Psoas muscle (tissue), 7 donors: ENCODE measurements at regions not wholly inside any gene's neighbourhood (a gene's known extent, or its start where the extent isn't known, plus 50 kb on each side); places are given as distances from the start of the nearest gene placed in this dataset.

Experiments used
- ATAC-seq, 4 donors: fragments of 200-7000 bp; cut with Tn5 transposase; one replicate each; pipeline ENCODE4 v1.9.1; 2020; ENCODE audit warnings: moderate library complexity in 3 of 4, mild to moderate bottlenecking in 2 of 4
- DNase-seq, 2 donors: peaks; one replicate each; pipeline ENCODE4 v3.0.0-alpha.2; 2020
- H3K27ac ChIP-seq: fragments of 200-600 bp; one replicate; pipeline ENCODE4 v1.8.0; 2022
- H3K27me3 ChIP-seq, 3 donors: fragments of 200-600 bp in 1 of 3; one replicate each; pipeline versions ENCODE4 v1.6.1 to v1.8.0; 2013 to 2022; ENCODE audit warnings: low read length in 2 of 3, mild to moderate bottlenecking in 2 of 3, moderate library complexity in 1 of 3; ENCODE audit not compliant: insufficient read depth in 3 of 3
- H3K36me3 ChIP-seq, 2 donors: fragments of 200-600 bp in 1 of 2; one replicate each; pipeline versions ENCODE4 v1.6.1 to v1.8.0; 2013 to 2022; ENCODE audit warnings: low read depth in 1 of 2, mild to moderate bottlenecking in 1 of 2, moderate library complexity in 1 of 2; ENCODE audit not compliant: insufficient read depth in 1 of 2
- H3K4me1 ChIP-seq: fragments of 200-600 bp; one replicate; pipeline ENCODE4 v1.8.0; 2022
- H3K4me3 ChIP-seq: fragments of 200-600 bp; one replicate; pipeline ENCODE4 v1.8.0; 2022; ENCODE audit warnings: mild to moderate bottlenecking
- H3K9me3 ChIP-seq: fragments of 200-600 bp; one replicate; pipeline ENCODE4 v1.8.0; 2022
- WGBS, 3 donors: extraction: QIAGEN DNeasy Blood & Tissue Kit; methylation state at CpG; one replicate each; pipeline versions ENCODE4 v1.1.6 to v1.1.7; 2013; 5-methylcytosine and 5-hydroxymethylcytosine counted together
- intact Hi-C, 2 donors: fragments of 100-400 bp; cut with DNase I; formaldehyde crosslinking; loops; one replicate each; pipeline versions ENCODE4 v1.11.0 to v1.14.2; 2022
- TF ChIP-seq, protein P1 (sequence below): fragments of 200-600 bp; IDR thresholded peaks from one replicate; pipeline ENCODE4 v1.8.0; 2022; ENCODE audit warnings: antibody characterized with exemption
- donor health status: healthy with polysubstance abuse.
- donor health status: DM: no; HTN: no; CAD: no; lungs with moderate emphysema.
- donor health status: Bipolar disorder and iron deficiency.
- donor health status: healthy.
- donor health status: DM: yes; HTN: yes; CAD: no.
- donor health status: DM: no; HTN: no; CAD: no.
- donor health status: DM: yes; HTN: yes; CAD: no.

- intact Hi-C loops: no loop called here
- H3K9me3 ChIP-seq: no peaks in the 10 kb centered on the region
- no peak overlapping the region for H3K4me3 ChIP-seq
- H3K4me1 ChIP-seq: no peaks in the 10 kb centered on the region
- DNase-seq (no peak), ATAC-seq (no peak)
- H3K27ac ChIP-seq: no peak overlapping the region
- H3K27me3 ChIP-seq: peaks cover 0 to 3% (median 0%) of the 10 kb centered on the region in 3 donors
- no peaks in the 10 kb centered on the region for H3K36me3 ChIP-seq
- WGBS, 3 donors: 60 to 79% (median 68%) methylated on average over 1 of the region's 1 CpG
- TF ChIP-seq, protein P1, sequence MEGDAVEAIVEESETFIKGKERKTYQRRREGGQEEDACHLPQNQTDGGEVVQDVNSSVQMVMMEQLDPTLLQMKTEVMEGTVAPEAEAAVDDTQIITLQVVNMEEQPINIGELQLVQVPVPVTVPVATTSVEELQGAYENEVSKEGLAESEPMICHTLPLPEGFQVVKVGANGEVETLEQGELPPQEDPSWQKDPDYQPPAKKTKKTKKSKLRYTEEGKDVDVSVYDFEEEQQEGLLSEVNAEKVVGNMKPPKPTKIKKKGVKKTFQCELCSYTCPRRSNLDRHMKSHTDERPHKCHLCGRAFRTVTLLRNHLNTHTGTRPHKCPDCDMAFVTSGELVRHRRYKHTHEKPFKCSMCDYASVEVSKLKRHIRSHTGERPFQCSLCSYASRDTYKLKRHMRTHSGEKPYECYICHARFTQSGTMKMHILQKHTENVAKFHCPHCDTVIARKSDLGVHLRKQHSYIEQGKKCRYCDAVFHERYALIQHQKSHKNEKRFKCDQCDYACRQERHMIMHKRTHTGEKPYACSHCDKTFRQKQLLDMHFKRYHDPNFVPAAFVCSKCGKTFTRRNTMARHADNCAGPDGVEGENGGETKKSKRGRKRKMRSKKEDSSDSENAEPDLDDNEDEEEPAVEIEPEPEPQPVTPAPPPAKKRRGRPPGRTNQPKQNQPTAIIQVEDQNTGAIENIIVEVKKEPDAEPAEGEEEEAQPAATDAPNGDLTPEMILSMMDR: no peak
These were observed 93.6 kb upstream of the SNRPN start for GRCh38 chr15:24861014-24861690.

DNA sequence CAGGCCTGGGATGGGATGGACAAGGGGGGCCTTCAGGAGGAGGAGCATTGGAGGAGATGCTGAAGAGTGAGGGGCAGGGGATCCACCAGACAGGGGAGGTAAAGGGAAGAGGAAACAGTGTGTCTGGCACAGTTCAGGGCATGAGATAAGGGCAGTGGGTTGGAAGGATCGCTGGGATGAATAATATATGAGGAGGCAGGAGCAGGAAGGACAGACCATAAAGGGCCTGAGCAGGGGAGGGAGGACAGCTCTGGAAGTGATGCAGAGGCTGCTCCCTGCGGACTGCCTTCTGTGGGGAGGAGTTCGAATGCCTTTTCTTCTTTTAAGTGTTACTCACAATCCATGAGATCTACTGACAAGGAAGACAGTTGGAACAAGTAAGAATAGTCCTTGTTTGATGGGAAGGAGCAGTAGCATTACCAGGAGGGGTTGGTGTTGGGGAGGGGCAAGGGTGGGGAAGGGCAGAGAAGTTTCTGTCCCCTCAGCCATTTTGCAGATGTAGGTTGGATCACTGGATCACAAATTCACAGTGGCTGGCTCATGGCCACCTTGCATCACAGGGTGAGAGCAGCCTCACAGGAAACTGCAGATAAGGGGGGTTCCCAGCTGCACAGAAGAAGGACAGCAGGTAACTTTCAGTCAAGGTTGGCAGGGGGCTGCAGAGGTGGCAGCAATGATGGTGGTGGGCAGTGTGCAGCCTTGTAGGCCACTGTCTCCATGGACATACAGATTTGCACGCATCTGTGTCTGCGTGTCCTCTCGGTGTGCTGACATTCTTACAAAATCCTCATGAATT, 91.9 kb upstream of the SNRPN start:
- intact Hi-C loops: no loop called here
- ATAC-seq (no peak), DNase-seq (no peak)
- Histone ChIP-seq H3K36me3 (no peaks in the 10 kb centered on the region), H3K4me1 (no peaks in the 10 kb centered on the region), H3K9me3 (no peaks in the 10 kb centered on the region), H3K27me3 (no peaks in the 10 kb centered on the region), H3K27ac (no peak overlapping the region), H3K4me3 (no peak overlapping the region)
- WGBS, 3 donors: 58 to 76% (median 64%) methylated on average over 6 of the region's 6 CpGs
- TF ChIP-seq, protein P1: no peak

- intact Hi-C loops: no loop called here
- no peaks in the 10 kb centered on the region for H3K4me1 ChIP-seq
These were observed 89.5 kb upstream of the SNRPN start for GRCh38 chr15:24865303-24865702.

DNA sequence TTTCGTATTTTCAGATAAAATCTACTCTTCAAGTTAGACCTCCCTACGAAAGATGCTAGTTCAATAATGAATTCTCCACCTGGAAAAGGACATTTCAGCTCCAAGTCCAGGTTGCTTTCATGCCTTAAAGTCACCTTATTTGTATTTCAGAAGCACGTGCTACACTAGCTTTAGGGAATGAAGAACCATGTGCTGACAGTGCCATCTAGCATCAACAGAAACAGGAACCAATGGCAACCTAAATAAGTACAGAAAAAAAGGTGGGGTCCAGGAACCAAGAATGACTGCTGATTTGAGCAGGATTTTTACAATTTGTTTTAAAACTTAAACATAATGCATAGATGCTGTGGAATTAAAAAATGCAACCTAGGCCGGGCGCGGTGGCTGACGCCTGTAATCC, 77.6 kb upstream of the SNRPN start:
- intact Hi-C loops: no loop called here
- Histone ChIP-seq H3K36me3 (no peaks in the 10 kb centered on the region), H3K27me3 (no peaks in the 10 kb centered on the region), H3K9me3 (no peaks in the 10 kb centered on the region), H3K27ac (no peak overlapping the region), H3K4me1 (no peaks in the 10 kb centered on the region), H3K4me3 (no peak overlapping the region)
- DNase-seq (no peak), ATAC-seq (no peak)
- TF ChIP-seq, protein P1: no peak
- 71 to 79% (median 77%) methylated on average over 7 of the region's 7 CpGs for WGBS, 3 donors

More at GRCh38 chr15:24865303-24865702, 89.5 kb upstream of the SNRPN start:
- H3K27me3 ChIP-seq: no peaks in the 10 kb centered on the region
- no peaks in the 10 kb centered on the region for H3K36me3 ChIP-seq
- no peaks in the 10 kb centered on the region for H3K9me3 ChIP-seq
- DNase-seq (no peak), ATAC-seq (no peak)
- no peak overlapping the region for H3K27ac ChIP-seq
- TF ChIP-seq, protein P1: no peak
- 88 to 89% (median 89%) methylated on average over 4 of the region's 4 CpGs for WGBS, 3 donors
- no peak overlapping the region for H3K4me3 ChIP-seq
